HG03469 (cell line): ENCODE measurements at regions not wholly inside any gene's neighbourhood (a gene's known extent, or its start where the extent isn't known, plus 50 kb on each side); places are given as distances from the start of the nearest gene placed in this dataset.

Source experiments
- ATAC-seq: cut with Tn5 transposase; IDR thresholded peaks from one replicate; pipeline ENCODE4 v1.9.1; 2021; ENCODE audit warnings: mild to moderate bottlenecking, moderate library complexity, moderate number of reproducible peaks; ENCODE audit not compliant: unreplicated experiment

DNA sequence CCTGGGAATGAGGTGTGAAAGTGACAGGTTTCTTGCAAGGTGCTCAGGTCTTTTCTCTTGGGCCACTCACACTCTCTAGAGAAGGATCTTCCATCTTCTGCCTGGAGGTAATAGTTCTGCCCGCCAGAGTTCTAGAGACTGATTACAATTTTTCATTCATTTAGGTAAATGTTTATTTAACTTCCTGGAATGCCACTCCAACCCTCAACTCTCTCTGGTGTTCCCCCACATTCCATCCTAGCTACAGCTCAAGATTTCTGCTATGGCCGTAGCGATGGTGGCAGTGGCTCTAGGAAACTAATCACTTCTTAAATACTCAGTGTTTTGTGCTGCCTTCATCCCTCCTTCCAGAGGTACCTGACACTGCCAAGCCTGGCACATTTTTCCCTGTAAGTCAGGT, 174.6 kb downstream of the WDR11 start:
- ATAC-seq = no peak

DNA sequence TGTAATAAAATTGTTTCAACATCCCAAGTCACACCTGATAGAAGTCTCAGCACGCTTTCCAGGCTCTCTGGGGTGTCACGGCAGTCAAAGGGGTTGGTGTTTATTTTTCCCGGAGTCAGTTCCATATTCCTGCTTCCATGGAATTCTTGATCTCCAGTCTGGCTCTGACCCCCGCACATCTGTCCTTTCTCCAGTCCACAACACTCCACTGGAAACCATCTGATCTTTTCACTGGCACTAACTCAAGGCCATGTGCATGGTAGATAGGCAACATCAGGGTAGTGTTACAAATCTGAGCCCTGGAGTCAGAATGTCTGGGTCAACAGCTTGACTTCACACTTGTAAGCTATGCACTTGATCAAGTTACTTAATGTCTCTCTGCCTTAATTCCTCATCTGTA, 176.2 kb downstream of the WDR11 start:
- ATAC-seq = no peak

DNA sequence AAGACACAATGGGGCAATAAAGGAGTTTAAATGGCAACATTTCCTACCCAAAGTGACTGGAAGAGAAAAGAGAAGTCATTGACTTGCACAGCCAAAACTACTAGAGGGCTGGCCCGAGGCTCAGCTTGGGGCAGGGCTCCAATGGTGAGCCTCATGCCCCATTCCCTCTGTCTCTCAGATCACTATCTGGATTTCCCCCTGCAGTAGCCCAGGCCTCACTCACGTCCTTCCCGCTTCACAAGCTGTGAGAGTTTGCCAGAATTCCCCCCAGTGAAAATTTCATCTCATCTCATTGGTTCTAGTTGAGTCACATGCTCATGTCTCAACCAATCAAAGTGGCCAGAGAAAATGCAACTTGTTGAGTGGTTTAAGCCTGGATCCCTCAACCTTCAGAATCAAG, 181.3 kb downstream of the WDR11 start:
- no peak for ATAC-seq

DNA sequence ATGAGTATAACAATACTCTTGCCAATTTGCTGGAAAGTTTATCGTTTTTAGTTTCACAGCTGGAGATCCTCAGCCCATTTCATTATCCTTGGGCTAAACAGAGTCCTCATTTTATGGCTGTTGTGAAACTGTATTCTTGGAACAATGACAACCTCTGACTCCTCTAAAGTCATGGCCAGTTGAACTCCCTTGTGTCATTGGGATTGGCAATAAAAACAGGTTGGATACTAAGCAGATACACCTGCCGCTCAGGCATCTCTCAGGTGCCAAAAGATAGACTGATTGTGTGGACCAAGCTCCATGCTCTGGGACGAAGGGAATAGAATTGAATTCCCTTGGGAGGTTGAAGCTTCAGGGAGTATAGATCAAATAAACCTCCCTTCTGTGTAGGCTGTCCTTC, 182.2 kb downstream of the WDR11 start:
- no peak for ATAC-seq

DNA sequence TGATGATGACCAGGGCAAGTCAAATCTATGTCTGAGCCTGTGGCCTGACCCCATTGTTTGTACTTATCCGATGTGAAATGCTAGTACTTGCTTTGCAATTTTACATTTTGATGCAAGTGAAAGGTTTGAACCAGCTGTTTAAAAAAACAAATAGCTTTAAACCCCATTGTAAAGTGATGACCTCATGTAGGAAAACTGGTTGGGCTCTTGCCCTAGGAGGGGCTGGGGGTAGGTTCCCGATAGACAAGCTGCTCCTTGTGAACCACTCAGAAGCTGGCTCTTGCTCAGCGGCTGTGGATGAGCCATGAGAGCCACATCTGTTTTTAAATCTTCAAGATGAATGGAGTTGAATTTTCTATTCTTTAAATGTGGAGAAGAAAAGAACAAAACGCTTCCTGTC, 185.3 kb downstream of the WDR11 start:
- no peak for ATAC-seq

DNA sequence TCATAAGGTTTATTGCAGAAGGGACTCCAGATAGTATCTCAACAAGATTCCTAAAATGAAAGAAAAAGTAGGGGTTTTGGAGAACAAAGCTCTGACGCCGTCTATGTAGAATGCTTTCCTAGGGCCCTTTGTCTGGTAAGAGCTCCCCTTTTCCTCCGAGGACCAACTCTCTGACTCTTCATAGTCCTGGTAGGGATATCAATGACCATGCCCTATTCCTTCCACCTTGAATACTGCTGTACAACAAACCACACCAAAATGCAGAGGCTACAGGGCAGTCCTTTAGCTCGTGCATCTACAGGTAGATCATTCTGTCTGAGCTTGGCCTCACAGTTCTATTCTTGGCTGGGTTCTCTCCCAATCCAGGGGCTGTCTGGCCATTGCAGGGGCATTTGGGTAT, 190.3 kb downstream of the WDR11 start:
- ATAC-seq = no peak

DNA sequence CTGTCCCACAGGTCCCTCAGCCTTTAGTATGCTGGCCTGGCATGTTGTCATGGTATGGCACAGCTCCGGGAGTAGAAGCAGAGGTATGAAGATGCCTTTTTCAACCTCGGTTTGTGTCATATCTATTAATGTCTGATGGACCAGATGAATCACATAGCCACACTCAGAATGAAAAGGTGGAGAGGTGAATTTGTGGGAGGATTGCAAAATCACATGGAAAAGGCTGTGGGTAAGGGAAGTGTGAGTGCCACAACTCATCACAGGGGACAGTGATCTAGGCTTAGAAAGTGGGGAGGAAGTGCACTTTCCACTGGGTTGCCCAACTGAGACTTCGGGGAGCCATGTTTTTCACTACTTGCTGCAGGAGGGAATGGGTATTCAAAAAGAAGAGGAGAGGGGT, 190.7 kb downstream of the WDR11 start:
- no peak for ATAC-seq

DNA sequence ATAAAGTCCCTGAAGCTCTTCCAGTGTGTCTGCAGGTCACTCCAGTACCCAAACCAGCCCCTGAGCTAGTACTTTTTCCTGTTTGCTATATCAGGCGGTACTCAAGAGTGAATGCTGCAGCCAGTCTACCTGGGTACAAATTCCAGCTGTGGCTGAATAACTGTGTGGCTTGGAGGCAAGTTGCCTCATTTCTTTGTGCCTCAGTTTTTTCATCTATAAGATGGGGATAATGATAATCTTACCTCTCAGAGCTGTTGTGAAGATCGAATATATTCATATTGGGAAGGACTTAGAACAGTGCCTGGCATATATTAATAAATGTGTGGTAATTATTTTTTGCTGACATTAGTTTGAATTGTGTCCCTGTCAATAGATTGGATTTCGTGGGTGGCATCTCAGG, 191.2 kb downstream of the WDR11 start:
- no peak for ATAC-seq

DNA sequence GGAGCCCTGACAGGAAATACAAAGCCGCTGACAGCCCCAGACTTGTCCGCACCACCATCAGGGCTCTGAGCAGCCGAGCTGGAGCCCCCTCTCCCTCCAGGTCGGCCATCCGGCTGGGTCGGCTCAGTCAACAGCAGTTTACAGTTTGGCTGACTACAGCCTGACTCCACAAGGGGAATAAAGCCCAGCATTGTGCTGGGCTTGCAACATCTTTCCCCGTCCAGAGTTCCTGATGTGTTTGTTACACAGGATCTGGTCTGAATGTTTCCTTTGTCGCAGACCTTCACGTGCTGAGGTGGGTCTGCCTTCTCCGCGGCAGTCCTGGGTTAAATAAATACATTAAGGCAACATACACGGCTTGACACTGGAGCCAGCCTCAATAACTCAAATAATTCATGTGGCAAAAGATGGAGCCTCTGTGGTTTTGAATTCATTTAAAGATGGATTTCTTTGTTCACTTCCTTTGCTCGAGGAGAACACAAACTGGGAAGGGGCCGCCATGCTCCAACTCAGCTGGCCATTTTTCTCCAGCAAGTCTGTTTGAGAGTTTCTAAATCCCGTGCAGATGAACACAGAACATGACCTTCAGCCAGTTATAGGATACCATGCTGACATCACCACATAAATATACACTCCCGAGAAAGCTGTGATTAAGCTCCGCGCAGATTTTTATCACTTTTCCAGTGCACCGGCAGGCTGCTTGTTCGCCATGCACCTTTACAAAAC, 192.1 kb downstream of the WDR11 start:
- no peak for ATAC-seq

DNA sequence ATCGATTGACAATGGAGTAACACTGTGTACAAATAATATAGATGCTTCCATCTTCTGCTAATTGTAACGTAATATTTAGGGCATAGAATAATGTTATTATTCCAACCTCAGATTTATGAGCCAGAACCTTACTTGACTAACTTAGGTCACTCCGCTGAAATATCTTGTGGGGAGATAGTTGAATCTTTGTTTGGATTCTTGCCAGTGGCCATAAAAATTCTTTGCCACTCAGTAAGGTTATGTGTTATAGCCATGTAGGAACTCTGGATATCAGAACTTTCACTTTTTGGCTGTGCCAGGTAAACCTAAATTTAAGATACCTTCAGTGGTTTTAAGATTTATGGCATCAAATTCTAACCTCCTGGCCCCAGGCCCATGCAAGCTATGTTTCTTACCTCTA, 197.6 kb downstream of the WDR11 start:
- no peak for ATAC-seq

DNA sequence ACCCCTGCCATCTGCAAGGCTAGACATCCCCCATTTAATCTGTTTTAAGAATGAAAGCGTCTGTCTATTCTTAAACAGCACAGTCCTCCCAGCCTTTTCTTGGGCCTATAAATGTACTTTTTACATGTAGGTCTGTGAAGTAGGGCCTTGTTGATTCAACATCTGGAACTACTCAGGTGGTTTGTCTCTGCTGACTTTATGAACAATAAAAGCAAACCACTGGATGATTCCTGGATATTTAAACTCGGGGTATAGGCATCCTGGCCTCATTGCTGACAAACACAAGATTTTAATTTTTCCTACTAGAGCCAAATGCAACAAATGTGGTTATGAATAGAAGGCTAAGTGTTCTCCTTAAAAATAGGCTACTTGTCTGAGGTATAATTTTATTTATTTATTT, 198.3 kb downstream of the WDR11 start:
- ATAC-seq = no peak

DNA sequence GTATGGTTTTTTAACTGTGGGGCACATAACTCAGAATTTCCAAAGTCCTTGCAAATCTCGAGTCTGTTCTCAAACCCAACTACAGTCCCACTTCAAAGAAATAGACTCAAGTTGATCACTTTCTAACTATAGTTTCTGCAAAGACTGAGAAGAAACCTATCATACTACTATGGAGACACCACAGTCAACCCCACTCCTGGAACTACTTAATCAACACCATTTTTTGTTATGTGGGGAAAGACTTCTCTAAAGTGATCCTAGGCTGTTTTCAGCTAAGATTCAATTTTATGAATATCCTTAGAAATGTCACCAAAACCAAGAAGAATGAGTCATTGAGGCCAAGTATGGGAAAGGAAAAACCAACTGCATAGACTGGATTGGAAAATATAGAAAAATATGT, 198.8 kb downstream of the WDR11 start:
- no peak for ATAC-seq

DNA sequence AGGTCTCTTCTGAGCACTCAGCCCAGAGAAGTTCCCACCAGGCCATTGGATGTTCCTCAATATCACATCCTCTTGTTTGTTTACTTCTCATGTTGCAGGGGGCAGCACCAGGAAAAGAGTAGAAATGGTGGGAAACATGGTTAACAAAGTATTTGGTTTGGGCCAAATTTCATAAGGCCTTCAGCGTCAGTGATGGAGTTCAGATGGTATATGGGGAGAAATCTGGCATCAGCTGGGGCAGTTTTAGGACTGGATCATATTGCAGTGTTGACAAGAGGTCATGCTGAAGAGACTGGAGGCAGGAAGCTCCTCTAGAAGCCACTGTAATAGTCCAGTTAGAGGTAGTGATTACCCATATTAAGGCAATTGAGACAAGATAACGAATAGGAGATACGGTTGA, 200.0 kb downstream of the WDR11 start:
- no peak for ATAC-seq

DNA sequence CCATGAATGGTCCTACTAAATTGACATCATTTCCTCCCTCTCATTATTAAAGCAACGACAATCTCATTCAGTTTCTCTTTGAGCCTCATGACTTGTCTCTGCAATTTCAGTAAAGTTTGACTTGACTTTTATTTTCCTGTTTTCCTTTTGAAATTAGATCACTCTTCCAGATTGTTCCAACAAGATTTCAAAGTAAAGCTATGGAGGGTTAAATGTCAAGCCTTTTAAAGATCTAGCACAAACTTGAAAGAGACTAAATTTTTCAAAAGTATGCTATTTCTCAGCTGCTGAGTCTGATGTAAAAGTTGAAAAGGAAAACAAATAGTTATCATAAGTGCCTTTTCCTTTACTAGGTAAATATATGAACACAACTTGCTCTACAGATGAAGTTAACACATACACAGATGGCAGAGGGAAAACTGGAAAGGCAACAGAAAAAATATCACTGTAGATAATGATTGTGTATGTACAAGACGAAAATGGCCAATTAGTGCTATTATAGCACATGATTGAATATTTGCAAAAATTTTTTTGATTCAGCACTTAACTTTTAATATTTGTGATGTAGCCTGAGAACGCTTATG, 200.6 kb downstream of the WDR11 start:
- ATAC-seq = no peak

DNA sequence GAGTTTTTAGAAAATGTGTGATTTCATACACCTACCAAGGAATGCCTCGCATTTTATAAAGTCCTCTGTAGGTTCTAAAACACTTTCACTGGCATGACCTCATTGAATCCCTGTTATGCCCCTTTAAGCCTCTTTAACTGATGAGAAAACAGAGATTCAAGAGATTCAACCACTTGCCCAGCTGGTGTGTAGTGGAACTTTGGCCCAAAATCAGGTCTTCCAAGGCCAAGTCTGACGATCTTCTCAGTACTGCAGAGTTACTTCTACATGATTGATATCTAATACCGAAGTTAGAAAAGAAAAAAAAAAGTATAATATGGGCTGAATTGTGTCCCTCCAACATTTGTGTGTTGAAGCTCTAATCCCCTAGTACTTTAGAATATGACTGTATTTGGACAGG, 202.0 kb downstream of the WDR11 start:
- ATAC-seq = no peak

DNA sequence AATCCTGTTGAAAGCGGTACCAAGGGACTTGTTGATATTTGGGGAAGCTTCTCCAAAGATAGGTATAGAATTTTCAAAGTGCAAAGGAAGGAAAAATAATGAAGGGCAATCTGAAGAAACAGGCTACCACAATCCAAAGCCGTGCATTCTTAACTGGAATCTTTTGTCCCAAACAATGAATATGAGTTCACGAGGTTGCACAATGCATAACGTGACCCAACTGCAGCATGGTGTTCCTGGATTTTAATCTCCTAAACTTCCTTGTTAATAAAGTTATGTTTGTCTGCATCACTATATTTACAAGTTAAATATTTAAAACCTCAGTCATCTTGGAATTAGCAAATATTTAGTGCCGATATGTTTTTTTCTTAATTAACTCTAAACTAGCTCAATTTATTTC, 203.7 kb downstream of the WDR11 start:
- no peak for ATAC-seq

DNA sequence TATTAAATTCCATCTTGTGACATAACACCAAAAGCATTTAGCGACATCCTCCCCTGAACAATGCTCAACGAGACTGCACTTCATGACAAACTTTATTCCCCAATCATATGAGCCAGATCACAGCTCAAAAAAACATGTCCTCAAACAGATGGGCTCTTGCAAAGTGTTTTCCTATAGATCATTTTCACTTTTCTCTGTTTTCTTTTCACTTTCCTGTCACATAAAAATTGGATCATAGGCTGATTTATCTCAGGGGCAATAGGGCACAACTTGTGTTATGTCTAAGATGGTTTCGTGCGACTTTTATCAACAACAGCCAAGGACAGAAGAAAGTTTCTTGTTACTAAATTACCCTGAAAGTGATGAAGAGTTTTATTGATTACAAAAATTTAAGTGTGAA, 206.1 kb downstream of the WDR11 start:
- ATAC-seq = no peak

DNA sequence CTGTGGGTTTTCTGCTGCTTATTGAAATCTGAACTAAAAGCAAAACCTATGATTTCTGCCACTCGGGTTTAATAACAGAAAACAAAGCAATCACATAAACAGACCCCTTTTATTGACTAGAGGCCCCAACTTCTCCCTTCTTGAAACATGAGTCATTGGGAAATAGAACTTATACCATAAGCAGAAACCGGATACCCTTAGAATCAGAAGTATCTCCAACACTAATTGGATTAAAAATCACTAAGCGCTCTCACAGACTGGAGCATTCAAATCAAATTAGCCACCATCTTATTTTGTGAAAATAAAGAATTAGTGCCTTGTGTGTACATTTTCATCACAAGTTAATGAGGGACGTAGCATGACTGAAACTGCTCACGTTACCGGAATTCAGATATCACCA, 206.9 kb downstream of the WDR11 start:
- no peak for ATAC-seq

DNA sequence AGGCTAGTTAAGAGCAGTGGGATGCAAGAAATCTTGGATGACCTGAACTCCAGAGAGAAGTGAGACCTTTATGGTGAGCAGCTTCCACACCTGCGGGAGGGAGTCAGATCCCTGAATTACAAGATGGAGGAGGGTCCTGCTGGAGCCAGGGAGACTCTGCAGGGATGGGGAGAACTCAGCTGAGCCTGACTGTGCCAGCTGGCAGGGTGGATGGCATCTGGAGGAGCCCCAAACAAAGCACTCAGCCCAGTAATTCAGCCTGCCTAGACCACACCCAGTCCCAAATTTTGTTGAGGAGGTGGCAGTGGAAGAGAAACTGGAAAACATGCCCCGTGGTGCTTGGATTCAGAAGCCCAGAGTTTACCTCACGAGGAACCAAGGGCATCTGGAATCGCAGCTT, 208.2 kb downstream of the WDR11 start:
- no peak for ATAC-seq

DNA sequence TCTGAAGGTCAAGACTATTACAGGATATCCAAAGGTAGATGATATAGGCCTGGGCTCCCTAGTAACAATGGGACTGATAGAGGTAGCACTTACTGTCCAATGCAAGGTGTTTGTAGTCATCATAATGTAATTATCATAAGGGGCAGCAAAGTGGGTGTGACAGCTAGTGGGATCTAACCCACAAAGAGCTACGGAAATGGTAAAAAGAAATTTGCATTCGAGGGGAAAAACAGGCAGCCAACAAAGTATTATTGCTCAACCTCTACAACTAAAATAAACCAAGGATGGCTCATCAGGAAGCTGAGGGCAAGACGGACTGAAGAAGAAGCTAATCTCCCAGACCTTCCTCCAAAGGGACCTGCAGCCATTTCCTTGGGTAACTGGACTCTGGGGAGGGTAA, 211.0 kb downstream of the WDR11 start:
- no peak for ATAC-seq

DNA sequence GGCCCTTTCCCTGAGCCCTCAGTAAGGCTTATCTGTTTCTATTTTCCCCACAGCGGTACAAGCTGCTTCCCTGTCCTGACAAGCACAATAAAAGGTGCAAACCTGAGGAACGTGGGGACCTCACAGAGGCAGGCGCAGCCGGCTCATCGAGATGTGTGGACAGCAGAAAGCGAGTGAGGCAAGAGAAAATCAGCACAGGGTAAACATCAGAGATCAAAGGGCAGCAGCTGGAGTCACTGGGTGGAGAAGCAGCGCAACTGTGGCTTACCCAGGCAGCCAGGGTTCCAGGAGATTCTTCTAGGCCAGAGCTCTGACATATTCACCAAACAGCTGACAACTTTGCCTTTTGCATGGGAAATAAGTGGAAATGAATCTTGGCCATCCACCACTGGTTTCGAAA, 212.6 kb downstream of the WDR11 start:
- ATAC-seq = no peak

DNA sequence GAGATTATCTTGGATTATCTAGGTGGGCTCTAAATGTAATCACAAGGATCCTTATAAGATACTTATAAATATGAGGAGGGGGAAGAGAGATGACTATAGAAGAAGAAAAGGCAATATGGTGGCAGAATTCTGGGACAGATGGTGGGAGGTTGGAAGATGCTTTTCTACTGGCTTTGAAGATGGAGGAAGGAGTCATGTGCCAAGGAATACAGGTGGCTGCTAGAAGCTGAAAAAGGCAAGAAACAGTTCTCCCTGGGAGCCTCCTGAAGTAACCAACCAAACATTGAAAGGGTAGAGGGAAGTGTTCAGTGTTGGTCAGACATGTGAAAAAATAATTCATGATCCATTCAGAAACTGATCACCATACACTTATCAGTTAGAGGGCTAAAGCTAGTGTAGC, 213.3 kb downstream of the WDR11 start:
- no peak for ATAC-seq

DNA sequence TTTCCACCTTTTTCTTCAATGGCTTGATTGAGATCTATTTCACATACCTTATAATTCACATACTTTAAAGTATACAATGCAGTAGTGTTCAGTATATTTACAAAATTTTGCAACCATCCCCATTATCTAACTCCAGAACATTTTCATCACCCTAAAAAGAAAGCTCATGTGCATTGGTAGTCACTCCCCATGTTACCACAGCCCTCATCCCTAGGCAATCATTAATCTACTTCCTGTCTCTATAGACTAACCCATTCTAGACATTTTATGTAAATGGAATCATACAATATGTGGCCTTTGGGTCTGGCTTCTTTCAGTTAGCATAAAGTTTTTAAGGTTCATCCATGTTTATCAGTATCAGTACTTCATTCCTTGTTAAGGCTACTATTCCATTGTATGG, 214.2 kb downstream of the WDR11 start:
- ATAC-seq = no peak
